KMS-11 (cell line): ENCODE measurements at regions not wholly inside any gene's neighbourhood (a gene's known extent, or its start where the extent isn't known, plus 50 kb on each side); places are given as distances from the start of the nearest gene placed in this dataset.

Experiments used
- H2AFZ ChIP-seq: fragments of 200-600 bp; sonication (generic); 2 replicates; pipeline ENCODE4 v1.6.1; 2016; ENCODE audit warnings: antibody characterized with exemption, mixed run types, low read depth
- H3K27ac ChIP-seq: fragments of 200-600 bp; sonication (generic); 2 replicates; pipeline ENCODE4 v1.6.1; 2016; ENCODE audit warnings: mild to moderate bottlenecking, mixed run types
- H3K27me3 ChIP-seq: fragments of 200-600 bp; sonication (generic); 2 replicates; pipeline ENCODE4 v1.6.1; 2017; ENCODE audit warnings: mild to moderate bottlenecking, low read depth, mixed run types, moderate library complexity; ENCODE audit not compliant: insufficient read depth
- H3K36me3 ChIP-seq: fragments of 200-600 bp; sonication (generic); 2 replicates; pipeline ENCODE4 v1.6.1; 2017; ENCODE audit warnings: mild to moderate bottlenecking, mixed run types; ENCODE audit not compliant: insufficient read depth
- H3K4me1 ChIP-seq: fragments of 200-600 bp; sonication (generic); 2 replicates; pipeline ENCODE4 v1.6.1; 2016; ENCODE audit warnings: mild to moderate bottlenecking, low read depth, mixed run types; ENCODE audit not compliant: poor library complexity, severe bottlenecking
- H3K4me2 ChIP-seq: fragments of 200-600 bp; sonication (generic); 2 replicates; pipeline ENCODE4 v1.7.0; 2016; ENCODE audit warnings: mild to moderate bottlenecking, mixed run types
- H3K4me3 ChIP-seq: fragments of 200-600 bp; sonication (generic); IDR thresholded peaks from 2 replicates; pipeline ENCODE4 v1.6.1; 2017; ENCODE audit warnings: low read depth, low read length, mixed read lengths; ENCODE audit not compliant: insufficient read depth
- H3K79me2 ChIP-seq: fragments of 200-600 bp; sonication (generic); 2 replicates; pipeline ENCODE4 v1.6.1; 2016; ENCODE audit warnings: low read depth, mixed run types; ENCODE audit not compliant: insufficient read depth
- H3K9ac ChIP-seq: fragments of 200-600 bp; sonication (generic); 2 replicates; pipeline ENCODE4 v1.6.1; 2016; ENCODE audit warnings: mild to moderate bottlenecking, mixed run types
- H4K20me1 ChIP-seq: fragments of 200-600 bp; sonication (generic); 2 replicates; pipeline ENCODE4 v1.6.1; 2016; ENCODE audit warnings: mild to moderate bottlenecking, mixed run types; ENCODE audit not compliant: insufficient read depth
- CTCF ChIP-seq: fragments of 200-600 bp; sonication (generic); conservative IDR thresholded peaks from 2 replicates; pipeline ENCODE4 v1.6.1; 2017; ENCODE audit warnings: low read depth, mild to moderate bottlenecking, antibody characterized with exemption, low read length, moderate library complexity, mixed read lengths

DNA sequence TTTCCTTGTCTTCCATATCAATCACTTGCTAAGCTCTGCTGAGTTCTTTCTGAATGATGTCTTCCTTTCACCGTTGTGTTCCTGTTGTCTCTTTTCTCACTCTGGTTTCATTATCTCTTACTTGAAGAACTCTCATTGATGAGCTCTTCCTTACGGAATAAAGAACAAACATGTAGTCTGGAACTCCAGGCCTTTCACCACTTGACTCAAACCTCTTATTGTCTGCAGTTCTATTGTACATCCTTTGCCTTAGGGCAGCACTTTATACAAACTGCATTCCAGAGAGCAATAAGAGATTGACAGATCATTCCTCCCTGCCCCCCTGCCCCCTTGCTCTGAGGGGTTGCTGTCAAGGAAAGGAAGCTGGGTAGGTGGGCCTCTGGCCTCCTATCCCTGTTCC, 517.4 kb downstream of the TMEM135 start:
- Histone ChIP-seq H3K27ac (no peak overlapping the region), H3K4me1 (no peaks in the 10 kb centered on the region), H4K20me1 (no peaks in the 10 kb centered on the region), H3K9ac (no peak overlapping the region), H3K4me2 (no peak overlapping the region), H3K27me3 (no peaks in the 10 kb centered on the region), H3K4me3 (no peak overlapping the region), H2AFZ (no peak overlapping the region), H3K79me2 (no peaks in the 10 kb centered on the region), H3K36me3 (no peaks in the 10 kb centered on the region)
- no peak for TF ChIP-seq CTCF

DNA sequence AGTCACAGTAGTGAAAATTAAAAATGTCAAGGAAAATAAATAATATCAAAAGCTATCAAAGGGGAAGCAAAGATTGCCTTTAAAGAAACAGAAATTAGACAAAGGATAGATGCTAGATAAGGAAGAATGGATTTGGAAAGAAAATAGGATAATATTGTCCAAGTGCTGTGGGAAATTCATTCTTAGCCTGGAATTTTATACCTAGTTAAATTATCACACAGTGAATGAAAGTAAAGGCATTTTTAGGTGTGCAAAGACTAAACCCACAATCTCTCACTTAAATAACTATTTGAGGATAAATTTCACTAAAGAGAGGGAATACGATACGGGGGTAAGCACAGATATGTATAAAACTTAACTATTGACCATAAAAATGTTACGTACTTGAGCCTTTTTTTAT, 511.1 kb downstream of the TMEM135 start:
- Histone ChIP-seq H3K27ac (no peak overlapping the region), H3K4me2 (no peak overlapping the region), H3K4me1 (no peaks in the 10 kb centered on the region), H3K36me3 (no peaks in the 10 kb centered on the region), H3K79me2 (no peaks in the 10 kb centered on the region), H3K9ac (no peak overlapping the region), H4K20me1 (no peaks in the 10 kb centered on the region), H3K4me3 (no peak overlapping the region), H3K27me3 (no peaks in the 10 kb centered on the region), H2AFZ (no peak overlapping the region)
- TF ChIP-seq CTCF = no peak

DNA sequence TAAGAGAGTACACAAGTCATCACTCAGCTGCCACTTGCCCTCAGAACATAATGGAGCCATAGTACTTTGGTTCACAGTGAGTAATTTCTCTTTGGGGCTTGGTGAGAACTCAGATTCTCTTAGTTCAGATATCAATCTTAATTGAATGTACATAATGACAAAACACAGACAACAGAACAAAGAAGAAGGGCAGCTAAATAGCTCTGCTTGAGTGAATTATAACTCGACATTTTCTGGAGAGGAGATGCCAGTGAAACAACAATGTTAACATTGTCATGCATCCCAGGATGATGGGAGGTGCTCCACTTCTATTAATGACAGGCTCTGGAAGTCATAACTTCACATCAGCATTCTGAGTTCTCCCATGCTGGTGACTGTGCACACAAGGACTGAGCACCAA, 508.1 kb downstream of the TMEM135 start:
- Histone ChIP-seq H3K9ac (no peak overlapping the region), H3K36me3 (no peaks in the 10 kb centered on the region), H3K27ac (no peak overlapping the region), H4K20me1 (no peaks in the 10 kb centered on the region), H3K4me1 (no peaks in the 10 kb centered on the region), H2AFZ (no peak overlapping the region), H3K27me3 (no peaks in the 10 kb centered on the region), H3K4me3 (no peak overlapping the region), H3K79me2 (no peaks in the 10 kb centered on the region), H3K4me2 (no peak overlapping the region)
- no peak for TF ChIP-seq CTCF

DNA sequence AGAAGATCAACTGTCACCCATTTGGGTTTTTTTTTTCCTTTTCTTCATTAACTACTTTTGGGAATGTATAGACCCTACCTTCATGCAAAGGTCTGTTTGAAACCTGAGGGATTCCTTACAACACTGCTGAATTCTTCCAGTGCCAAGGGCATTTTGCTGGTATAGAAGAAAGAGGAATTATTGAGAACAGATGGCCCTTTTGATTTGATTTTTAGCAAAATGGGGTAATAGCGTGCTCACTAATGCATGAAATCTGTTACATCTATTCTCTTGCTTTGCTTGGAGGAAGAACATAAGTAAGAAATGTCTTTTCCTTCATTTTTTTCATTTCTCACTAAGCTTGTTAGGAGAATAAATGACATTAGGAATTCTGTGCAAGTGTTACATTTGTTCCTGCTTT, 501.9 kb downstream of the TMEM135 start:
- Histone ChIP-seq H3K36me3 (no peaks in the 10 kb centered on the region), H3K9ac (no peak overlapping the region), H3K79me2 (no peaks in the 10 kb centered on the region), H3K27ac (no peak overlapping the region), H3K4me2 (no peak overlapping the region), H3K27me3 (no peaks in the 10 kb centered on the region), H3K4me1 (no peaks in the 10 kb centered on the region), H4K20me1 (no peaks in the 10 kb centered on the region), H3K4me3 (no peak overlapping the region), H2AFZ (no peak overlapping the region)
- TF ChIP-seq CTCF = no peak

GRCh38 chr11:87536565-87536964, 498.8 kb downstream of the TMEM135 start:
- Histone ChIP-seq H4K20me1 (no peaks in the 10 kb centered on the region), H3K27ac (no peak overlapping the region), H3K27me3 (no peaks in the 10 kb centered on the region), H3K4me1 (no peaks in the 10 kb centered on the region), H3K79me2 (no peaks in the 10 kb centered on the region), H3K36me3 (no peaks in the 10 kb centered on the region), H3K4me2 (no peak overlapping the region), H3K9ac (no peak overlapping the region), H3K4me3 (no peak overlapping the region), H2AFZ (no peak overlapping the region)
- TF ChIP-seq CTCF = no peak
